GM19351 (cell line): ENCODE measurements at regions not wholly inside any gene's neighbourhood (a gene's known extent, or its start where the extent isn't known, plus 50 kb on each side); places are given as distances from the start of the nearest gene placed in this dataset.

Experiments used
- ATAC-seq: cut with Tn5 transposase; IDR thresholded peaks from one replicate; pipeline ENCODE4 v1.9.1; 2021; ENCODE audit warnings: mild to moderate bottlenecking, moderate library complexity; ENCODE audit not compliant: unreplicated experiment

- no peak for ATAC-seq
Observed at GRCh38 chr10:125514206-125515162, 168.5 kb downstream of the TEX36 start.

GRCh38 chr10:125513429-125514182 is 169.4 kb downstream of the TEX36 start:
- ATAC-seq, result no peak

- no peak for ATAC-seq
Observed at GRCh38 chr10:125510998-125511397, 172.0 kb downstream of the TEX36 start.

GRCh38 chr10:125505648-125506047 is 177.3 kb downstream of the TEX36 start:
- no peak for ATAC-seq

- ATAC-seq, result no peak
Observed at GRCh38 chr10:125502276-125502675, 180.7 kb downstream of the TEX36 start.

GRCh38 chr10:125495386-125495785 is 187.6 kb downstream of the TEX36 start:
- ATAC-seq, result no peak

GRCh38 chr10:125494651-125495239 is 188.2 kb downstream of the TEX36 start:
- no peak for ATAC-seq

- no peak for ATAC-seq
Observed at GRCh38 chr10:125491381-125491780, 191.6 kb downstream of the TEX36 start.

- no peak for ATAC-seq
Observed at GRCh38 chr10:125489731-125490130, 193.2 kb downstream of the TEX36 start.

GRCh38 chr10:125485665-125486064 is 197.3 kb downstream of the TEX36 start:
- ATAC-seq, result no peak

- ATAC-seq, result no peak
Observed at GRCh38 chr10:125484035-125484732, 198.8 kb downstream of the TEX36 start.

- no peak for ATAC-seq
Observed at GRCh38 chr10:125482637-125483036, 200.3 kb downstream of the TEX36 start.

- no peak for ATAC-seq
Observed at GRCh38 chr10:125482108-125482507, 200.9 kb downstream of the TEX36 start.

- ATAC-seq, result no peak
Observed at GRCh38 chr10:125479059-125479458, 203.9 kb downstream of the TEX36 start.

- ATAC-seq, result no peak
Observed at GRCh38 chr10:125475815-125476214, 207.1 kb downstream of the TEX36 start.

GRCh38 chr10:125473143-125473793 is 209.7 kb downstream of the TEX36 start:
- ATAC-seq, result no peak

GRCh38 chr10:125472010-125472607 is 210.9 kb downstream of the TEX36 start:
- ATAC-seq, result no peak

- ATAC-seq, result no peak
Observed at GRCh38 chr10:125468278-125468677, 214.7 kb downstream of the TEX36 start.

GRCh38 chr10:125466685-125467084 is 216.3 kb downstream of the TEX36 start:
- ATAC-seq, result no peak

GRCh38 chr10:125462845-125463244 is 220.1 kb downstream of the TEX36 start:
- ATAC-seq, result no peak
